ENCODE measurements at regions not wholly inside any gene's neighbourhood (a gene's known extent, or its start where the extent isn't known, plus 50 kb on each side); places are given as distances from the start of the nearest gene placed in this dataset.

DNA sequence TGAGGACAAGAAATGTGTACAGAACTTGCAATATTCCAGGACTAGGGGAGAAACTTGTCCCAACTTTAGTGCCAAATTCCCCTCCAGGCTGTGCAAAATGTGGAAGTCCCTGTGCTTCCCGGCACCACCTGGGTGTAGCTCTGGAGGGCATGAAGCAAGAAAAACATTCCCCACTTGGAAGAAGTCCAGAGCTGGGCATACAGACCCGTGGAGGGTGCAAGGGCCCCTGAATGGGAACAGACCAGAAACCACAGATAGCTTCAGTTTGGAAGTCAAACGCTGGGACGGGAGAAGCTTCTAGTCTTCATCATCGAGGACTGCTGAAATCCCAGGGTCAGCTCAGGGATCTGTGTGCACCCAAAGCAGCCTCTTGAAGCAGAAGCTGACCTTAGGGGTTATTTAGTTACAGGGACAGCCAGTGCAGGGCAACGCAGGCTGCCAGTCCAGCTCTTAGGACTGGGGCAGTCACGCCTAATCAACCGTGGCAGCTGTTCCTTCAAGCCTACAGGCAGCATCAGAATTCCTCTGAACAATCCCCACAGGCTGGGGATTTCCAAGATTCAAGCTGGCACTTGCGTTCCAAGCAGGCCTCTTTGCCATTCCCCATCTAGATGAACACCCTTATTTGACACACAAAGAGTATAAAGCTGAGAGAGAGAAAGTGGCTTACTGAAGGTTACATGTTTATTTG lies 269.4 kb downstream of the LOXHD1 start:
- DNase-seq = no peak

DNA sequence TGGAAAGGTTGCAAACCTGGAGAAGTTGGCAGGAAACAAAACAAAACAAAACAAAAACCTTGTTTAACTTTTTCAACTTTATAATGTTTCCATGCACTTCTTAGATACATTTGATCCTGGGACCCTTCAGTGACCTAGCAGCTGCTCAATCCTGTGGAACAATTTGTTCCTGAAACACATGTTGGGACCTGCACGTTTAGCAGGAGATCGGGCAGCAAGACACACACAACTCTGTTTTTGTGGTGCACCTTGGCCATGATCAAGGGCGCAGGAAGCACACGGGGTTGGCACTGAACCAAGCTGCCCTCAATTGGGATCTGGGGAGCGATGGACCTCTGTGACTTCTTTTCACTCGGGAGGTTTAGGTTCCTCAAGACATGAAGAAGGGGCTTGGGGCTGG lies 268.7 kb downstream of the LOXHD1 start:
- DNase-seq = no peak

DNA sequence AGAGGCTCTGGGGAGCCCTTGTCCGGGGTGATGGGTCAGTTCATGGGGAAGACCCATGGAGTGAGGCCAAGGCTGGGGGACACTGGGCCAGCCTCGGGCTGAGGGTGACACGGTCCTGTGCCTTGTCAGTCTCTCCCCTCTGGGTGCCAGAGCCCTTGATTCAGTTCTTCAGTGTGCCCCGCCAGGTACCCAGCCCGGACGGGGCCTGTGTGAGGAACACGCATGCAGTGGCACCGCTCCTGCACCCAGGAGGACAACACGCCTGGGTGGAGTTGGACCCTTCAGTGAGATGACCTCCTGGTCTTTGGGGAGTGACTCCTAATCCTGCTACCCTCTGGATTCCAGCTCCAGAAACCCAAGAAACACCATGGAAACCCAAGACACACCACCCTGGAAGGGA lies 264.4 kb downstream of the LOXHD1 start:
- DNase-seq = no peak

DNA sequence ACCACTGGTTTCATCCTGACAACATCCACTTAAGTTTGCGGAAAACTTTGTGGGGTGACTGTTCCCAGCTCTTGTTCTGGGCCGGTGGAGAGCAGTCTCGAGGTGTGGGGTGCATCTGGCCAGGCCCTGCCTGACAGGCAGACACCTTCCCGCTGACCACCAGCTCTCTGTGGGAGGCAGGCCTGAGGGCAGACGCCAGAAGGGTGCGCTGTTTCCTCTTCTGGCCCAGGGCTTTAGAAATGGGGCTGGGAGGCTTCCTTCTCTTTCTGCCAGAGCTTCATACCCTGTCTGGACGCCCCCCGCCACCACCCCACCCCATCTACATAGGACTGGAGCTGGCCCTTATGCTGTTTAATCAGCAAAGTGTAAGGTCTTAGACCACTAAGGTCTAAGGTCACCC lies 263.8 kb downstream of the LOXHD1 start:
- no peak for DNase-seq

DNA sequence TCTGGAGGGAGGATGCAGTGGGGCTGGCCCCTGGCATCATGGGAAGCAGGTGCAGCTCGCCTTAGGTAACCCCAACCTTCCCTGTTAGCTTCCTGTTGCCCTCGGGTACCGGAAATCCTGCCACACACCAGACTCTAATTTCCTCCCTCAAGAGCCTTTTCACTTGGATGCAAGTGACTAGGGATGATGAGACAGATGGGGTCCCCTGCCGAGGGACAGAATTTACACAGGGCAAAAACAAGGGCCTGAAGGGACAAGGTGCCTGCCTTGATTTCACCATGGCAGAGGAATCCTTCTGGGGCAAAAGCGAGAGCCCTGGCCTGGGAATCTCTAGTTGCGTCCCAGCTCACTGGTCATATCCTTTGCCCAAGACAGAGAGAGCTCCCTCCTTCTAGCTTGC lies 263.1 kb downstream of the LOXHD1 start:
- no peak for DNase-seq

DNA sequence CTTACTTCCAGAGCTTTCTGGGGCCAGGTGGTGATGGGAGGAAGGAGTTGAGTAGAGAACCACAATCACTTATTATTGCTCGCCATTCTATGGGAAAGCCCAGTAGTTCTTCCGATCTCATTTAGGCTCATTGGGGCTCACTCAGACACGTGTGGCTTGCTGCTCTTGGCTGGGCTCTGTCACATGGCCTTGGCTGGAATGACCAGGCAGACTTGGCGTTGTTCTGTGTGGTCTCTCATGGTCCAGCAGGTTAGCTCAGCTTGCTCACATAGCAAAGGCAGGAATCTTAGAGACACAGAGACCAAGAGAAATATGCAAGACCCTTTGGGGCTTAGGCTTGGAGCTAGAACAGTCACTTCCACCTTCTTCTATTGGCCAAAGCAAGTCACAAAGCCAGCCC lies 261.2 kb downstream of the LOXHD1 start:
- no peak for DNase-seq

DNA sequence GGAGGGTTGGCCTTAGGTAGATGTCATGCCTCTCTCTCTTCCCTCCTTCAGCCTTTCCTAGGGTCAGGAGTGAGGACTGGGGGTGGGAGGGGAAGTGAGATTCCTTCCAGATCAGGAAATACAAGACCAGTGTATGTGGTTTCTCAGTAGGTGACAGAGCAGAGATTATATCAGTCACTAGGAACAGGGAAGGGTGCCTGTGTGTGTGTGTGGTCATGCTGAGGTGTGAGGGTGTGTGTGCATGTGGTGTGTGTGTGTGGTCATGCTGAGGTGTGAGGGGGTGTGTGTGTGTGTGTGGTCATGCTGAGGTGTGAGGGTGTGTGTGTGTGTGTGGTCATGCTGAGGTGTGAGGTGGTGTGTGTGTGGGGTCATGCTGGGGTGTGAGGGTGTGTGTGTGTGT lies 259.8 kb downstream of the LOXHD1 start:
- DNase-seq = no peak

DNA sequence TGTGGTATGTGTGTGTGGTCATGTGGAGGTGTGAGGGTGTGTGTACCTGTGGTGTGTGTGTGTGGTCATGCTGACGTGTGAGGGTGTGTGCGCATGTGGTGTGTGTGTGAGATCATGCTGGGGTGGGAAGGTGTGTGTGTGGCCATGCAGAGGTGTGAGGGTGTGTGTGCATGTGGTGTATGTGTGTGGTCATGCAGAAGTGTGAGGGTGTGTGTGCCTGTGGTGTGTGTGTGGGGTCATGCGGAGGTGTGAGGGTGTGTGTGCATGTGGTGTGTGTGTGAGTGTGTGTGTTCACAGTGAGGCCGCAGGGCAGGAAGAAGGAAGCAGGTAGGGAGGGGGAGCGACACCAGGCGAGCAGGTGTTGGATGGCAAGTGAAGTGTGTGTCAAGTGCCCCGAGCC lies 259.0 kb downstream of the LOXHD1 start:
- no peak for DNase-seq

DNA sequence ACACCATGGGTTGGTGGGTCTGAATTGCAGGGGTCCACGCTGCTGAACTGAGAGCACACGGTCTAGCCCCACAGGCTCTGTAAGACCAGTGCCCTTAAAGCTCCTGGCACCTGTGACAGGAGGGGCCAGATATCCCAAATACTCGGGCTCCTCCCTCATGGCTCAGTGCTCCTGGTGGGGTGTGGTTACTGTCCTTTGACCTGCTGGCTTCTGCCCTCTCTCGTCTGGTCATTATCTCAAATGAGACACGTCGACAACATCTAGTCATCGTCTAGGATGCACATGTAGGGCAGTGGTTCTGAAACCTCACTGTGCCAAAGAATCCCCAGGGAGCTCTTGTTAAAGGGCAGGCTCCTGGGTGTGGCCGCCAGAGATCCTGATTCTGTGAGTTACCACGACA lies 258.4 kb downstream of the LOXHD1 start:
- DNase-seq = no peak

DNA sequence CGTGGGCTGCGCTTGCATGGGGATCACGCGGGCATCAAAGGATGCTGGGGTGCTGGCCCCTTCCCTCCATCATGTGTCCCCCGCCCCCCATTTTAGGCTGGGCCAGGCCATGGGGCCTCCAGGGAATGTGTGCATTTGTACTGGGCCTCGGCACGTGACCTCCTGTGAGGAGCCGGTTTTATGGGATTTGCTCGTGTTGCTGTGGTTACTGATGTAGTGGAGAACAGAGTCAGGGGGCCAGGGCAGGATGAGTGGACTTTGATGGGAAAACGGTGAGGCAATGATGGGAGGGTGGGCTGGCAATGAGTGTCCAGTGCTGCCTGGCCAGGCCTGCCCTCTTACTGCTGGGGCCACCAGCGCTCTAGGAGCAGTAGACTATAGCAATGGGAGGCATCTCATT lies 257.7 kb downstream of the LOXHD1 start:
- no peak for DNase-seq

DNA sequence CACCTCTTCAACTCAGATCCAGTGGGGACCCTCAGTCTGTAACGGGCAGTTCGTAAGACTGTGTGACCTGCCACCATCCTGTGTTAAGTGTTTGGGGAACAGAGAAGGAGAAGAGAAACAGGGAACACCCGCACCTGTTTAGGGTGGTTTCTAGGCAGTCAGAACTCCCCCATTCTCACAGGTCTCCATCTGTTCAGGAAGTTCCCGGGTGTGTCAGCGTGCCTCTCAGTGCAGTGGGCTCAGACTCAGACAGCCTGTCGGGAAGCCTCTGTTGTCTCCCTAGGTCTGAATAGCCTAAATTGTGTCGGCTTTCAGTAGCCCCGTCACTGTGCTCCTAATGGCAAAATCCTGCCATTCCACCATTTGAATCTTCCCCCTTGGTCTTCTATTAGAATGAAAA lies 256.6 kb downstream of the LOXHD1 start:
- no peak for DNase-seq

DNA sequence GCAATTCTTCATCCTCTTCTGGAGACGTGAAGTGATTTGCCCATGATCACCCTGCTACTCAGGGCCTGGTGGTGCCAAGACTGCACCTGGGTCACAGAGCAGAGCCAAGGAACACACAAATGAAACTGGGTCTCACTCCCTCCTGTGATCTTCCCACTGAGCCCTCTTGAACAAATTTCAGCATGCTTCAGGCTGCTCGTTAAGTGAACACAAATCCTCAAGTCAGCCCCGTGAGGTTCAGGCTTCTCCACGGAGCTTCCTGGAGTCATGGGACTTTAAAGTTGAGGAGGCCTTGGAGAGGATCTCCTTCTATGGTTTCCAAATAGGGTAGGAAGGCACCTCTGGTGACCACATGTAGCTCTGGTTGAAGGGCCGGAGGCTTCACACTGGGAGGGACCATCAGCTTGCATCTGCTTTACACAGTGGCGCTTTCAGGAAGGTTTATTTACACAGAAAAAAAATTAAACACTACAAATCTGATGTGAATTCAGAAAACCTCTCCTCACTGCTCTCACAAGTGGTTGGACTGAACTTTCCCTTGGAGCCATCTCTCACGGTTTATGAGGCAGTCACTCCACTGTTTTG lies 255.4 kb downstream of the LOXHD1 start:
- no peak for DNase-seq

DNA sequence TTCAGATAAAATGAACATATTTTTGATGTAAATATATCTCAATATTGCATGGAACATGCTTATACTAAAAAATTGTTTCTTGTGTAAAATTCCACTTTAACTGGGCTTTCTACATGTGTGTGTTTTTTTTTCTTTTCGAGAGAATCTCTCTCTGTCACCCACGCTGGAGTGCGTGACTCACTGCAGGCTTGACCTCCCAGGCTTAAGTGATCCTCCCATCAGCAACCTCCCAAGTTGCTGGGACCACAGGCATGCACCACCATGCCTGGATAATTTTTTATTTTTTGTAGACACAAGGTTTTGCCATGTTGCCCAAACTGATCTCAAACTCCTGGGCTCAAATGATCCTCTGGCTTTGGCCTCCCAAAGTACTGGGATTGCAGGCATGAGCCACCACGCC lies 254.6 kb downstream of the LOXHD1 start:
- DNase-seq = no peak

DNA sequence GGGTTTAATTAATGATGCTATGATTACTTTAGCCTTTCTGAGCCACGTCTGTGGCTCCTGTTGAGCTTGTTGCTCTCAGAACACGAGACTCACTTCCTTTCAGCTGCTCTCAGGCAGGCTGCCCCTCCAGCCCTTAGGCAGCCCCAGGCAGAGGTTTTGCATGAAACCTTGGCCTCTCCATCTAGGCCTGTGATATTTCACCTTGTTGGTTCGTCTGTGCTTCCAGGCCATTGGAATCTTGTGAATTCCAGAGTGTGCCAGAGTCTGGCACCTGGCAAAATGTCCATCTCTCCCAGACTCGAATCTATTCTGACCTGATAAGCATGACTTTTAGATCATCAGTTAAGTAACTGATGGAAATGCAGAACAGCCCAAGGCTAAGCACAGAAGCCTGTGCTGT lies 254.1 kb downstream of the LOXHD1 start:
- DNase-seq = no peak

DNA sequence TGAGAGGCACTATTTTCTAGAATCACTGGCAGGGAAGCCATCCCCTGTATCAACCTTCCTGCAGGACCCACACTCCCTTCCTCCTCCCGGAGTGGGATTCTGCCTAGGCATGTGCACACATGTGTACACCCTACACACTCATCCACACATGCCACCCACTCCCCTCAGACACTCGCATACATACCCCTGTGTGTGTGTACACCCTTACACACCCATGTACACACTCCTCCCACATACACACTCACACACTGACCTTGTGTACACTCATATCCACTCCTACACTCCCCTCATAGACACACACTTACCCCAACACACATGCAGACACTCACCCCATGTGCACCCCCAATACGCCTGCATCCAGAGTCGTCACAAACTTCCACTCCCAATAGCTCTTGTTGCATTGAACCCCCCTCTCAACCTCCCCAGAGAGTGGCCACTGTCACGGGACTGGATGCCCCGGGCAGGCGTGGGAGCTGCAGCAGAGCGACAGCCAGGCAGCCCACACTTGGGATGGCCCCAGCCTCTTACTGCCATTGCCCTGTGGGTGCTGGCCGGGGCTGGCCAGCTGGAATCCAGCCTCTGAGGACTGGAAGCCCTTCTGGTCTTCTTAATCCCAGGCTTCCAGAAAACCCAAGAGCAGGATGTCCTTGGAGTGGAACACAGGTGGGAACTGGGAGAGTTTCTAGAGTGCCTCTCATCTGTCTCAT lies 251.0 kb downstream of the LOXHD1 start:
- no peak for DNase-seq

DNA sequence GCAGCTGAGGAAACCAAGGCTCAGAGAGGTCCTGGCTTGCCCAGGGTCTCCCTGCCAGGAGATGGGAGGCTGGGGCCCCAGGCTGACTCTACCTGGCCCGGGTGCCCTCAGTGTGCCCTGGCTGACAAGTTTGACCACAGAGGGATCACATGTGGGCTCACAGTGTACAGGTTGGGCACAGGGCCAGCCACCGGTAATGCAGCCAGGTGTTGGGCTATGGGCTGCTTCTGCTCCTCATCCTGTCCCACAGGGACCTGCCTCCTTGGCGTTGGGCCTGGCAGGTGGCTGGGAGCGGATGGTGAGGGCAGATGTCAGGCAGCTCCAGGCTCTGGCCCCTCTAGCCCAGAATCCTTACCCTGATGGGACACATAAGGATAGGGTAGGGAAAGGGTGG lies 250.5 kb downstream of the LOXHD1 start:
- DNase-seq = no peak

DNA sequence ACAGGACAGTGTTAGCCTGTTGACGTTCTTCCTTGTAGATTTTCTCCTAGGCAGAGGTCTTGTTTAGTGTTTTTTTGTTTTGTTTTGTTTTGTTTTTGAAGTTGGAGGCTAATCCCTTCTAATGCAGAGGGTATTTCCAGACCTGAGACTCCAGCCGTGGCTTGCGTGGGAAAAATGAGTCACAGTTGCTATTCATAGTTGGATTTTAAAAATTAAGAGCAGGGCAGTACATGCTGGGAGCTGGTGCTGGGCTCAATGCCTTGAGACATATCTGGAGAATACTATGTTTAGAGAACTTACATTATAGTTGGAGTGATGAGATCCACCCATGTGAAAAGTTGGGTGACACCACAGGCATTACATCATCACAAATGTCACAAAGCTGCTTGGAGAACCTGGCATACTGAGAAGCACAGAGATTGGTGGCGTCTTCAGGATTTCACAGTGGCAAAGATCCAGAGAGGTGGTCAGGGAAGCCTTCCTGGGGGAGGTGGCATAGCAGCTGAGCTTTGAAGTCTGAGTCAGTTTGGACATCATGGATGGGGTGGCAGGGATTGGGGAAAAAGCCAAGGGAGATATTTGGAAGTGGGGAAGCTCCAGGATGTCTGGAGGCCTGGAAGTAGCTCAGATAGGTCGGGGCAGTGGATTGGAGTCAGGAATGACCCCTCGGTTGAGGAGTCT lies 249.4 kb downstream of the LOXHD1 start:
- no peak for DNase-seq

DNA sequence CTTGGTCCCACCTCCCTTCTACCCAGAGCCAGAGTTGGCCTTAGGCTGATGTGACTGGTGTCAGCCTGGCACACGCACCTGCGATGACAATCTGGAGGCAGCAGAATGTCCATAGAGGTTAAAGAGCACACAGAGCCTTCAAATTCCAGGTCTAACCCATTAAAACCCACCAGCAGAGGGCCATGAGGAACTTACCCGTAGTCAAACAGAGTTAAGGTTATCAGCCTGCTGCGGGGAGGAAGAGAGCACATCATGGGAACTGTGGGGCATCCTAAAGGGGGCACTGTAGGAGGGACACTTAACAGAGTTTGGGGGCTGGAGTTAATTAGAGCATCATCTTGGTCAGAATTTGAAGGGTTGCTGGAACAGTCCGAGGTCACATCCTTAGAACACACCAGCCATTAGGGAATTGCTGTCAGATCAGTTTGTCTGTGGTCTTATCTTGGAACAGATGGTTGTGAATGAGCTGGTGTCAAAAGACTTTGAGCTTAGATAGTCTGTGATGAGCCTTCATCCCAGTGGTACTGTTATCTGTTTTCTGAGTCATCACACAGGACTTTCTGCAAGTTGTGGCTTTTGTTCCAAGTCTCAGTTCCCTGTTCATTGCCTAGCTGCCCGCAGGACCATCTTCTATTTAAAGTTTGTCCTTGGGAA lies 248.6 kb downstream of the LOXHD1 start:
- no peak for DNase-seq

DNA sequence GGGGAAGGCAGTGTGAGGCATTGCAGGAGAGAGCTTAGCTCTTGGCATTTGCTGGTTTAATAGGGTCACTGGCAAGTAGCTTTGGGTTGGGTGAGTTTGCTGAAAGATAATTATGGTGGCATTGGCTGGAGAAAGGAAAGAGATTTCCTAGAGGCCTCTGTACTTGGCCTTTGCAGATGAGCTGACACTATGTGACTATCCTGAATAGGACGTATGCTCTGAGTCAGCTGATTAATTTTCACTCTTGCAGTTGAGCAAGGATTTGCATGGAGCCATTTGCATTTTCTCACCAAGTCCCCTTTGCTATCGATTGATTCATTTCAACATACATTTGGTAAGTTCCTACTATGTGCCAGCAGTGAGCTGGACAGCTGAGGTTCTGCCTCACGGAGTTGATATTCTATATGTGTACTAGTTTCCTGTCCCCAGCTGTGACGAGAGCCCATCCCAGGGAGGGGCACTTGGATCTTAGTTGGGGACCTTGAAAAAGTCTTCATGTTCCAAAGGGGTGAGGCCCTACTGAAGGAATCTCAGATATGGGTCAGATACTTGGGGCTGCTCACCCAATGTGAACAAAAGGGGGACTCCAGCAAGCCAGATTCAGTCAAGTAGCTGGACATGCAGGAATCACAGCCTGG lies 245.7 kb downstream of the LOXHD1 start:
- no peak for DNase-seq

DNA sequence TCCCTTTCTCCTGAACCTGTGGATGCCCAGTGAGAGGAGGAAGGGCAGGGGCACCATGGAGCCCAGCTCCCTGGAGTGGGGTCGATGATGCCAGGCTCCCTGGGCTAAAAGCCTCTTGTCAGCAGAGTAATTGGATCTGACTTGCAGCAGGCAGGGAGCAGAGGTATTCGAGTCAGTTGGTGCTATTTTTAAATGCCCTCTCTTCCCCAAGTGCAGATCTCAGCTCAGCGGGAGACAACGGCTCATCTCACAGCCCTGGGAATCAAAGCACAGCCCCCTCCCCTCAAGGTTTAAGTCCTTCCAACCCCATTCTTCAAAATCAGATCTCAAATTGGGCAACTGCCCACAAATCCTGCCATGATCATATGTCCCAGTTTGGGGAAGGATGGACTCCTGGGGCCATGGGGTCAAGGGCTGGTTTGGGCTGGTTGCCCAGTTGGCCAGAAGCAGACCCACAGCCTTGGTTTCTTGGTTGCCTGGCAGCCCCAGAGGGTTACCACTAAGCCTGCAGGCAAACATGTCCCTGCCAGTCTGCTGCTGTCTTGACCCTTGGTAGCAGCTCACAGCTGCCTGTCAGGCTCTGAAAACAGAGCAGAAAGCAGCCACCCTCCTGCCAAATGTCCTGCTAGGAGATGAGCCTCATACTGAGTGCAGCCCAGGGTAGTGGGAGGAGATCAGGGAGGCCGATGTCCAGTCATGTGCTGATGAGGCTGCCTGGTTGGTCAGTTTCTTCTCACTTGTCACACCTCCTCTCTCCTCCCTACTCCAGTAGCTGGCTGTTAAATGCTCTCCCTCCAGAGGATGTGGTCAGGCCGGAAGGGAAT lies 244.9 kb downstream of the LOXHD1 start:
- no peak for DNase-seq

DNA sequence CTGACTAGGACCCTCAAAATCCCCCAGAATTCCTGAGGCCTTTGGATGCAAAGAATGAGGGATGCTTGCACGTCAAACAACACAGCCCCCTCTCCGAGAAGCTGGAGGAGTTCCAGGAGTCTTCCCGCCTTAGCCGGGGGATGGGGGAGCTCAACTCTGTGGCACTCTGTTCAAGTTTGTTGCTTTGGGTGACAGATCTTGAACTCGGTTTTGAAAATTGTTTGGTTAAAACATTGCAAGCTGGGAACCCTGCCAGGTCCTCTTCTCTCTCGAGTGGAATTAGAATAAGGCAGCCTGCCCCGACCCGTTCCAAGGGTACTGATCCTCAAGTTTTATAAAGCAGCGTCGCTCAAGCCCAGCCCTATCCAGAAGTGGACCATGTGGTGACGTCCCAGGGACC lies 244.1 kb downstream of the LOXHD1 start:
- no peak for DNase-seq

DNA sequence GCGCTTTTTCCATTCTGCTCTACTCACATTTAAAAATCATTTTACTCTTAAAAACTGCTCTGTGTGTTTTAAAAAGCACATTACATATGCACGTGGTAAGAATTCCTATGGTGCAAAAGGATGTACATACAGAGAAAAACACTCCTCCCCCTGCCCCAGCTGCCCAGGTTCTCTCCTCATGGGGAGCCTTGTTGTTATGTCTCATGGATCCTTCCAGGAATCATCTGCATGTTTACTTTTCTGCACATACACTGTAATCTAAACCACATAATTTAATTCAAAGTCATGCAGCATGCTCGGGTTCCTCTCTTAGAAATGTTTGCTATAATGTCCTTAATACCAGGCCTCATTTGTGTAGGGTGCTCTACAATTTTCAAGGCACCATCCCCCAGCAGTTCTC lies 243.3 kb downstream of the LOXHD1 start:
- no peak for DNase-seq

Data from stimulated activated CD4-positive, alpha-beta T cell treated with anti-CD3 and anti-CD28 coated beads, Interleukin-4, amount 100 ng/mL, for 4 hours (primary cell).